Breast epithelium (tissue), 3 donors: ENCODE measurements at regions not wholly inside any gene's neighbourhood (a gene's known extent, or its start where the extent isn't known, plus 50 kb on each side); places are given as distances from the start of the nearest gene placed in this dataset.

Source experiments
- POLR2A ChIP-seq: fragments of 450-650 bp; IDR thresholded peaks from one replicate; pipeline ENCODE4 v1.6.1; 2016; ENCODE audit warnings: antibody characterized with exemption, mild to moderate bottlenecking, moderate library complexity
- POLR2AphosphoS5 ChIP-seq, 3 donors: sonication (generic); formaldehyde crosslinking; IDR thresholded peaks; one replicate each; pipeline ENCODE4 v1.6.1; 2017; ENCODE audit warnings: antibody characterized with exemption in 3 of 3
- TF ChIP-seq, protein P1 (sequence below), 3 donors: fragments of 450-650 bp; IDR thresholded peaks; one replicate each; pipeline ENCODE4 v1.5.1; 2016 to 2017; ENCODE audit warnings: antibody characterized with exemption in 3 of 3, mild to moderate bottlenecking in 3 of 3, moderate library complexity in 3 of 3

DNA sequence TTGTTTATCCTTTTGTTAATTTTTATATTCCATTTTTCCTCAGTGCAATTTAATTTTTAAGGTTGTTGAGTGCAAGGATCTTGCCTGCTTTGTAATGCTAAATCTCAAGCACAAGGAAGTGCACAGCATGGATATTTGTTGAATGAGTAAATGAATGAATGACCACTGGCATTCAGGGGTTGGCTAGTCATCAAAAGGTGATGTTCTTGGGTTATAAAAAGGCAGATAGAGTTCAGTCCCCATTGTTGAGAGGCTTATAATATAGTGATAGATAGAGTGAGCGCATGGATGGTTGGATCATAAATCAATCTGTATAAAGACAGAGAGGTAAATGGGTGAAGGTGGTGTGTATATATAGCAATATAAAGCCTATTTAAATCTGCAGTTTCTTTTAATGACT is 193.2 kb upstream of the KLF6 start:
- TF ChIP-seq, protein P1, sequence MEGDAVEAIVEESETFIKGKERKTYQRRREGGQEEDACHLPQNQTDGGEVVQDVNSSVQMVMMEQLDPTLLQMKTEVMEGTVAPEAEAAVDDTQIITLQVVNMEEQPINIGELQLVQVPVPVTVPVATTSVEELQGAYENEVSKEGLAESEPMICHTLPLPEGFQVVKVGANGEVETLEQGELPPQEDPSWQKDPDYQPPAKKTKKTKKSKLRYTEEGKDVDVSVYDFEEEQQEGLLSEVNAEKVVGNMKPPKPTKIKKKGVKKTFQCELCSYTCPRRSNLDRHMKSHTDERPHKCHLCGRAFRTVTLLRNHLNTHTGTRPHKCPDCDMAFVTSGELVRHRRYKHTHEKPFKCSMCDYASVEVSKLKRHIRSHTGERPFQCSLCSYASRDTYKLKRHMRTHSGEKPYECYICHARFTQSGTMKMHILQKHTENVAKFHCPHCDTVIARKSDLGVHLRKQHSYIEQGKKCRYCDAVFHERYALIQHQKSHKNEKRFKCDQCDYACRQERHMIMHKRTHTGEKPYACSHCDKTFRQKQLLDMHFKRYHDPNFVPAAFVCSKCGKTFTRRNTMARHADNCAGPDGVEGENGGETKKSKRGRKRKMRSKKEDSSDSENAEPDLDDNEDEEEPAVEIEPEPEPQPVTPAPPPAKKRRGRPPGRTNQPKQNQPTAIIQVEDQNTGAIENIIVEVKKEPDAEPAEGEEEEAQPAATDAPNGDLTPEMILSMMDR (IDR thresholded peaks at IDR 0.05) = no peak
- no peak for TF ChIP-seq POLR2A
- TF ChIP-seq POLR2AphosphoS5 (IDR thresholded peaks at IDR 0.05) = no peak
